K562 (cell line): ENCODE measurements at regions not wholly inside any gene's neighbourhood (a gene's known extent, or its start where the extent isn't known, plus 50 kb on each side); places are given as distances from the start of the nearest gene placed in this dataset.

Experiments used
- ADNP ChIP-seq: fragments of 200-800 bp; sonication (Bioruptor generic); IDR thresholded peaks from 2 replicates; pipeline ENCODE4 v1.6.1; 2016; ENCODE audit warnings: missing genetic modification characterization, missing compliant biosample characterization
- BCOR ChIP-seq: fragments of 450-650 bp; IDR thresholded peaks from 2 replicates; pipeline ENCODE4 v1.6.1; 2016
- CHD4 ChIP-seq: fragments of 200-600 bp; sonication (generic); IDR thresholded peaks from 3 replicates; pipeline ENCODE4 v1.6.1; 2012; ENCODE audit warnings: low read depth, mild to moderate bottlenecking, mixed read lengths, low read length, inconsistent platforms; ENCODE audit not compliant: insufficient read depth, insufficient replicate concordance, poor library complexity, severe bottlenecking
- ETV5 ChIP-seq: sonication (generic); formaldehyde crosslinking; IDR thresholded peaks from 2 replicates; pipeline ENCODE4 v1.4.0; 2020; ENCODE audit warnings: low read depth, mild to moderate bottlenecking, missing genetic modification reagents
- KLF10 ChIP-seq: fragments of 250-450 bp; sonication (Bioruptor Pico); IDR thresholded peaks from 2 replicates; pipeline ENCODE4 v1.6.1; 2021; ENCODE audit warnings: matching md5 sums
- MEIS2 ChIP-seq: fragments of 450-650 bp; IDR thresholded peaks from 2 replicates; pipeline ENCODE4 v1.6.1; 2014; ENCODE audit warnings: mild to moderate bottlenecking; ENCODE audit not compliant: partially characterized antibody
- PHB2 ChIP-seq: fragments of 450-650 bp; IDR thresholded peaks from 2 replicates; pipeline ENCODE4 v1.6.1; 2017; ENCODE audit warnings: low read depth
- RBM25 ChIP-seq: fragments of 200-400 bp; formaldehyde crosslinking; IDR thresholded peaks from 2 replicates; pipeline ENCODE4 v1.6.1; 2018; ENCODE audit warnings: low read length, low read depth, moderate library complexity; ENCODE audit not compliant: severe bottlenecking
- SMARCA5 ChIP-seq: fragments of 450-650 bp; IDR thresholded peaks from 2 replicates; pipeline ENCODE4 v1.6.1; 2016
- TAF9B ChIP-seq: fragments of 450-650 bp; IDR thresholded peaks from 2 replicates; pipeline ENCODE4 v1.6.1; 2018; ENCODE audit warnings: mild to moderate bottlenecking; ENCODE audit not compliant: partially characterized antibody
- ZC3H11A ChIP-seq: IDR thresholded peaks from 2 replicates; pipeline ENCODE4 v1.6.1; 2012; ENCODE audit warnings: low read depth, low read length, improper control_type of control experiment
- ZNF165 ChIP-seq: fragments of 250-450 bp; sonication (Bioruptor Pico); IDR thresholded peaks from 2 replicates; pipeline ENCODE4 v1.4.0; 2020; ENCODE audit warnings: borderline replicate concordance
- ZNF445 ChIP-seq: fragments of 250-450 bp; sonication (Bioruptor Pico); IDR thresholded peaks from 2 replicates; pipeline ENCODE4 v1.4.0; 2020; ENCODE audit warnings: low read depth, mild to moderate bottlenecking, moderate library complexity
- TF ChIP-seq, protein P1 (sequence below): sonication (generic); formaldehyde crosslinking; IDR thresholded peaks from 2 replicates; pipeline ENCODE4 v1.8.0; 2023; ENCODE audit warnings: missing genetic modification reagents, mild to moderate bottlenecking, borderline replicate concordance
- TF ChIP-seq, protein P2 (sequence below), 2 experiments: IDR thresholded peaks; 2 replicates each; pipeline ENCODE4 v1.6.1; 2012; ENCODE audit warnings: improper control_type of control experiment in 2 of 2, low read depth in 2 of 2, low read length in 2 of 2, borderline replicate concordance in 1 of 2
- TF ChIP-seq, protein P3 (sequence below): sonication (generic); formaldehyde crosslinking; IDR thresholded peaks from 2 replicates; pipeline ENCODE4 v1.8.0; 2022; ENCODE audit warnings: missing genetic modification reagents, mild to moderate bottlenecking, borderline replicate concordance
- TF ChIP-seq, protein P4 (sequence below), 2 experiments: fragments of 250-450 bp in 1 of 2; fragments of 450-650 bp in 1 of 2; sonication (Bioruptor Pico) in 1 of 2; IDR thresholded peaks; 2 replicates each; pipeline versions ENCODE4 v1.6.1 to v1.8.0; 2016 to 2021; ENCODE audit warnings: mild to moderate bottlenecking in 2 of 2, moderate library complexity in 2 of 2, missing compliant biosample characterization in 1 of 2, missing genetic modification characterization in 1 of 2
- TF ChIP-seq, protein P5 (sequence below): fragments of 450-650 bp; formaldehyde crosslinking; IDR thresholded peaks from 2 replicates; pipeline ENCODE4 v1.4.0; 2020; ENCODE audit warnings: mild to moderate bottlenecking

DNA sequence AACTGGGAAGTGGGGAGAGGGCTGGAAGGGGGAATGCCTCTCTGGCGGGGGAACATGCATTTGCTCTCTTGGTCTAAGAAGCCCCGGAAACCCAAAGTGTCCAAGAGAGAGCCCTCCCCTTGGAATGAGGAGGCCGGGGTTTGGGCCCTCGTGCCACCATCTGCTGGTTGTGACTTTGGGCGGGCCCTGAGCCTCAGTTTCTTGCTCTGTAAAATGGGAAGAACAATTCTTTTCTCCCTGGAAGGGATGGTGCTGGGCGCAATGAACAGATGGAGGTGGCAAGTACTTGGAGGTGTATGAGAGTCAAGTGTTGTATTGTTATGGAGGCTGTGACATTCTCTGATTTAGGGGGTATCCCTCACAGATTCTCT lies 69.9 kb upstream of the TARDBP start (continued):
- TF ChIP-seq, protein P1, sequence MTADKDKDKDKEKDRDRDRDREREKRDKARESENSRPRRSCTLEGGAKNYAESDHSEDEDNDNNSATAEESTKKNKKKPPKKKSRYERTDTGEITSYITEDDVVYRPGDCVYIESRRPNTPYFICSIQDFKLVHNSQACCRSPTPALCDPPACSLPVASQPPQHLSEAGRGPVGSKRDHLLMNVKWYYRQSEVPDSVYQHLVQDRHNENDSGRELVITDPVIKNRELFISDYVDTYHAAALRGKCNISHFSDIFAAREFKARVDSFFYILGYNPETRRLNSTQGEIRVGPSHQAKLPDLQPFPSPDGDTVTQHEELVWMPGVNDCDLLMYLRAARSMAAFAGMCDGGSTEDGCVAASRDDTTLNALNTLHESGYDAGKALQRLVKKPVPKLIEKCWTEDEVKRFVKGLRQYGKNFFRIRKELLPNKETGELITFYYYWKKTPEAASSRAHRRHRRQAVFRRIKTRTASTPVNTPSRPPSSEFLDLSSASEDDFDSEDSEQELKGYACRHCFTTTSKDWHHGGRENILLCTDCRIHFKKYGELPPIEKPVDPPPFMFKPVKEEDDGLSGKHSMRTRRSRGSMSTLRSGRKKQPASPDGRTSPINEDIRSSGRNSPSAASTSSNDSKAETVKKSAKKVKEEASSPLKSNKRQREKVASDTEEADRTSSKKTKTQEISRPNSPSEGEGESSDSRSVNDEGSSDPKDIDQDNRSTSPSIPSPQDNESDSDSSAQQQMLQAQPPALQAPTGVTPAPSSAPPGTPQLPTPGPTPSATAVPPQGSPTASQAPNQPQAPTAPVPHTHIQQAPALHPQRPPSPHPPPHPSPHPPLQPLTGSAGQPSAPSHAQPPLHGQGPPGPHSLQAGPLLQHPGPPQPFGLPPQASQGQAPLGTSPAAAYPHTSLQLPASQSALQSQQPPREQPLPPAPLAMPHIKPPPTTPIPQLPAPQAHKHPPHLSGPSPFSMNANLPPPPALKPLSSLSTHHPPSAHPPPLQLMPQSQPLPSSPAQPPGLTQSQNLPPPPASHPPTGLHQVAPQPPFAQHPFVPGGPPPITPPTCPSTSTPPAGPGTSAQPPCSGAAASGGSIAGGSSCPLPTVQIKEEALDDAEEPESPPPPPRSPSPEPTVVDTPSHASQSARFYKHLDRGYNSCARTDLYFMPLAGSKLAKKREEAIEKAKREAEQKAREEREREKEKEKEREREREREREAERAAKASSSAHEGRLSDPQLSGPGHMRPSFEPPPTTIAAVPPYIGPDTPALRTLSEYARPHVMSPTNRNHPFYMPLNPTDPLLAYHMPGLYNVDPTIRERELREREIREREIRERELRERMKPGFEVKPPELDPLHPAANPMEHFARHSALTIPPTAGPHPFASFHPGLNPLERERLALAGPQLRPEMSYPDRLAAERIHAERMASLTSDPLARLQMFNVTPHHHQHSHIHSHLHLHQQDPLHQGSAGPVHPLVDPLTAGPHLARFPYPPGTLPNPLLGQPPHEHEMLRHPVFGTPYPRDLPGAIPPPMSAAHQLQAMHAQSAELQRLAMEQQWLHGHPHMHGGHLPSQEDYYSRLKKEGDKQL, result no peak
- TF ChIP-seq BCOR (peak; percentile 82), RBM25 (peak; percentile 76), SMARCA5 (peak; percentile 25; the same call in 1 of the 2 replicates), ZNF445 (no peak), KLF10 (no peak), PHB2 (no peak), ZC3H11A (no peak), TAF9B (no peak), ZNF165 (CRISPR knock-in tag) (no peak), CHD4 (peak; percentile 51), MEIS2 (no peak), ETV5 (CRISPR knock-in tag) (no peak), ADNP (tag) (peak; percentile 64; the same call in 1 of the 2 replicates)
- TF ChIP-seq, protein P2, sequence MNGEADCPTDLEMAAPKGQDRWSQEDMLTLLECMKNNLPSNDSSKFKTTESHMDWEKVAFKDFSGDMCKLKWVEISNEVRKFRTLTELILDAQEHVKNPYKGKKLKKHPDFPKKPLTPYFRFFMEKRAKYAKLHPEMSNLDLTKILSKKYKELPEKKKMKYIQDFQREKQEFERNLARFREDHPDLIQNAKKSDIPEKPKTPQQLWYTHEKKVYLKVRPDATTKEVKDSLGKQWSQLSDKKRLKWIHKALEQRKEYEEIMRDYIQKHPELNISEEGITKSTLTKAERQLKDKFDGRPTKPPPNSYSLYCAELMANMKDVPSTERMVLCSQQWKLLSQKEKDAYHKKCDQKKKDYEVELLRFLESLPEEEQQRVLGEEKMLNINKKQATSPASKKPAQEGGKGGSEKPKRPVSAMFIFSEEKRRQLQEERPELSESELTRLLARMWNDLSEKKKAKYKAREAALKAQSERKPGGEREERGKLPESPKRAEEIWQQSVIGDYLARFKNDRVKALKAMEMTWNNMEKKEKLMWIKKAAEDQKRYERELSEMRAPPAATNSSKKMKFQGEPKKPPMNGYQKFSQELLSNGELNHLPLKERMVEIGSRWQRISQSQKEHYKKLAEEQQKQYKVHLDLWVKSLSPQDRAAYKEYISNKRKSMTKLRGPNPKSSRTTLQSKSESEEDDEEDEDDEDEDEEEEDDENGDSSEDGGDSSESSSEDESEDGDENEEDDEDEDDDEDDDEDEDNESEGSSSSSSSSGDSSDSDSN (IDR thresholded peaks at IDR 0.05; ENCODE audit: borderline replicate concordance in 1 of 2, low read depth in 2 of 2, low read length in 2 of 2), result no peak
- TF ChIP-seq, protein P3, sequence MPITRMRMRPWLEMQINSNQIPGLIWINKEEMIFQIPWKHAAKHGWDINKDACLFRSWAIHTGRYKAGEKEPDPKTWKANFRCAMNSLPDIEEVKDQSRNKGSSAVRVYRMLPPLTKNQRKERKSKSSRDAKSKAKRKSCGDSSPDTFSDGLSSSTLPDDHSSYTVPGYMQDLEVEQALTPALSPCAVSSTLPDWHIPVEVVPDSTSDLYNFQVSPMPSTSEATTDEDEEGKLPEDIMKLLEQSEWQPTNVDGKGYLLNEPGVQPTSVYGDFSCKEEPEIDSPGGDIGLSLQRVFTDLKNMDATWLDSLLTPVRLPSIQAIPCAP (CRISPR knock-in tag), result no peak
- TF ChIP-seq, protein P4, sequence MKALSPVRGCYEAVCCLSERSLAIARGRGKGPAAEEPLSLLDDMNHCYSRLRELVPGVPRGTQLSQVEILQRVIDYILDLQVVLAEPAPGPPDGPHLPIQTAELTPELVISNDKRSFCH (CRISPR knock-in tag; IDR thresholded peaks at IDR 0.05), result no peak
- TF ChIP-seq, protein P4 (tag; IDR thresholded peaks at IDR 0.05), result no peak
- TF ChIP-seq, protein P5, sequence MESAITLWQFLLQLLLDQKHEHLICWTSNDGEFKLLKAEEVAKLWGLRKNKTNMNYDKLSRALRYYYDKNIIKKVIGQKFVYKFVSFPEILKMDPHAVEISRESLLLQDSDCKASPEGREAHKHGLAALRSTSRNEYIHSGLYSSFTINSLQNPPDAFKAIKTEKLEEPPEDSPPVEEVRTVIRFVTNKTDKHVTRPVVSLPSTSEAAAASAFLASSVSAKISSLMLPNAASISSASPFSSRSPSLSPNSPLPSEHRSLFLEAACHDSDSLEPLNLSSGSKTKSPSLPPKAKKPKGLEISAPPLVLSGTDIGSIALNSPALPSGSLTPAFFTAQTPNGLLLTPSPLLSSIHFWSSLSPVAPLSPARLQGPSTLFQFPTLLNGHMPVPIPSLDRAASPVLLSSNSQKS (CRISPR knock-in tag), result no peak
